Right lobe of liver (tissue), 6 donors: ENCODE measurements at regions not wholly inside any gene's neighbourhood (a gene's known extent, or its start where the extent isn't known, plus 50 kb on each side); places are given as distances from the start of the nearest gene placed in this dataset.
"Not testable (repeated sequence)": the region's sequence is repeated elsewhere in the genome, so short reads cannot be mapped to it uniquely, and the experiment has no call there.

Experiments used
- ATAC-seq, 4 donors: fragments of 200-7000 bp; cut with Tn5 transposase; one replicate each; pipeline ENCODE4 v1.9.1; 2020; ENCODE audit warnings: mild to moderate bottlenecking in 4 of 4, moderate library complexity in 4 of 4
- DNase-seq, 3 donors: peaks; one replicate each; pipeline ENCODE4 v3.0.0-alpha.2; 2020
- H3K27ac ChIP-seq, 3 donors: fragments of 200-600 bp; one replicate each; pipeline ENCODE4 v1.8.0; 2022
- H3K27me3 ChIP-seq, 2 donors: fragments of 200-600 bp; one replicate each; pipeline ENCODE4 v1.8.0; 2022
- H3K36me3 ChIP-seq, 4 donors: fragments of 200-600 bp; sonication (generic) in 1 of 4; one replicate each; pipeline versions ENCODE4 v1.5.1 to v1.8.0; 2017 to 2022; ENCODE audit warnings: control low read depth in 1 of 4
- H3K4me1 ChIP-seq, 4 donors: fragments of 200-600 bp; sonication (generic) in 1 of 4; one replicate each; pipeline versions ENCODE4 v1.5.1 to v1.8.0; 2017 to 2022; ENCODE audit warnings: control low read depth in 1 of 4
- H3K4me3 ChIP-seq, 3 donors: fragments of 200-600 bp; one replicate each; pipeline ENCODE4 v1.8.0; 2022
- H3K9me3 ChIP-seq, 4 donors: fragments of 200-600 bp; sonication (generic) in 1 of 4; one replicate each; pipeline versions ENCODE4 v1.5.1 to v1.8.0; 2017 to 2022; ENCODE audit warnings: control low read depth in 1 of 4
- POLR2A ChIP-seq: fragments of 450-650 bp; IDR thresholded peaks from one replicate; pipeline ENCODE4 v1.6.1; 2017; ENCODE audit warnings: antibody characterized with exemption, mild to moderate bottlenecking
- WGBS: methylation state at CpG from one replicate; pipeline ENCODE4 v1.1.6; 2018; ENCODE audit warnings: low coverage, low lambda C conversion rate; ENCODE audit not compliant: insufficient coverage; ENCODE audit errors: missing lambda C conversion rate; 5-methylcytosine and 5-hydroxymethylcytosine counted together
- intact Hi-C, 2 donors: fragments of 100-400 bp; cut with DNase I; formaldehyde crosslinking; loops; one replicate each; pipeline versions ENCODE4 v1.11.2 to v1.14.1; 2022
- TF ChIP-seq, protein P1 (sequence below), 4 donors: fragments of 200-600 bp in 3 of 4; fragments of 450-650 bp in 1 of 4; IDR thresholded peaks; one replicate each; pipeline versions ENCODE4 v1.5.1 to v1.8.0; 2016 to 2022; ENCODE audit warnings: antibody characterized with exemption in 4 of 4, mild to moderate bottlenecking in 2 of 4
- donor health status: DM: no; HTN: yes; CAD: no.
- donor health status: DM: no; HTN: no; CAD: no.
- donor health status: DM: no; HTN: no; CAD: no.
- donor health status: DM: no; HTN: yes; CAD: no.
- donor health status: DM: no; HTN: yes; CAD: no.

DNA sequence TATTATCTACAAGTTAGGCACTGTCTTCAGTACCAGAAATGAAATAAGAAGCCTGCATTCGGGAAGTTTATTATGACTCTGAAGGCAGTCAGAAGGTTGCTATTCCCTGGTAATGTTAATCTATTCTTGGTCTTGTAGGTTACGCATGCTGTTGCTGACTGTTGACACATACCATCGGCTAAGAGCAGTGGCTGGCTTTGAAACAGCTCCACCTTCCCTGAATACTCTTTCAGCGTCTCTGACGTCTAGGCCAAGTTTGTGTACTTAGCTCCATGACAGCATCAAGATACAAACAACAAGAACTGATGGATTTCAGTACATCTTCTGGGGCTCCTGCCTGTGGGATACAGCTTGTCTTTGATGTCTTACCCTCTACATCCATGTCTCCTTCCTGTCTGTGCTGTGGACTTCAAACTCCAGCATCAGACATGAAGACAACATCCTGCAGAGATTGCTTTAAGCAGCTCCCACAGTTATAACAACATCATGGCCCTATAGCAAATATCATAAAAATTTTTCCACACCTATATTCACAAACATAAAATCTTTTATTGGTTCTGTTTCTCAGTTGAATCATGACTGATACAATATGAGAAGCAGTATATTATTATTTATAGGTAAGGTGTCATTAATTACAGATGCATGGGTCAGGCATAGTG, 151.5 kb upstream of the FAM240B start:
- H3K27ac ChIP-seq, ATAC-seq, DNase-seq, H3K9me3 ChIP-seq, H3K36me3 ChIP-seq, H3K27me3 ChIP-seq, intact Hi-C loops, H3K4me3 ChIP-seq, H3K4me1 ChIP-seq: not testable (repeated sequence)
- WGBS = no CpG with 5 or more reads among the region's 5 CpGs

DNA sequence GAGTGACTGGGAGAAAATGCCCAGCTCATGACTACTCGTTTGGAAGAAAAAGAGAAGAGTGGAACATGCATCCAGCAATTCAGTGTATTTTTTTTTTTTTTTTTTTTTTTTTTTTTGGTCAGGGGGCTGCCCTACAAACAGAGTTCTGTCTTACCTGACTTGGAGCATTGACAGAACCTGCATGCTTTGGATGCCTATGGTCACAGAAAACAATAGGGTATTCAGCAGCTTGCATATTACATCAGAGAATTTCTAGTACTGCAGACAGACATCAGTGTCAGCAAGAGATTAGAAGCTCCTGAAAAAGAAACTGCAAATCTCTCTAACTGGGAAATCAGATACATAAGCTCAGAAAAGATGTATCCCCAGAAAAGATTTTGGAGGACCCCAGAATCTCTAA, 139.9 kb upstream of the FAM240B start:
- intact Hi-C loops = not testable (repeated sequence)

DNA sequence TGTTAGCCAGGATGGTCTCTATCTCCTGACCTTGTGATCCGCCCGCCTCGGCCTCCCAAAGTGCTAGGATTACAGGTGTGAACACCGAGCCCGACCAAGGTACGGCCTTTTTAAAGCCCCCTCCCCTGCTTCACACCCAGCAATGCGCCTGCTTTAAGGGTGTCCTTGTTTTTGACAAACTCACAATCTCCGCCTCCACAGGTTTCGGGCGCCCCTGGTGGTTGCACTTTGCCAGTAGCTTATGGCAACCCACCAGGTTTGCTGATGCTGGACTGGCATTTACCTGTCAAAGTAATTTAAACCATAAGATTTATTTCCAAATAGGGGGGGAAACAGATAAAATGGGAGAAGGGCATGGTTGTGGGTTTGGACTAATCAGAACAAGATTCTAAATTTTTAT, 129.0 kb upstream of the FAM240B start:
- H3K27ac ChIP-seq, H3K4me1 ChIP-seq, H3K27me3 ChIP-seq, H3K36me3 ChIP-seq, H3K4me3 ChIP-seq, DNase-seq, ATAC-seq, H3K9me3 ChIP-seq, intact Hi-C loops: not testable (repeated sequence)
- WGBS = no CpG with 5 or more reads among the region's 10 CpGs

More for the DNA sequence above, 139.9 kb upstream of the FAM240B start:
- not testable (repeated sequence) for H3K27me3 ChIP-seq, H3K4me1 ChIP-seq, ATAC-seq, H3K9me3 ChIP-seq, DNase-seq, H3K27ac ChIP-seq, H3K36me3 ChIP-seq, H3K4me3 ChIP-seq
- no CpG with 5 or more reads among the region's 1 CpG for WGBS

DNA sequence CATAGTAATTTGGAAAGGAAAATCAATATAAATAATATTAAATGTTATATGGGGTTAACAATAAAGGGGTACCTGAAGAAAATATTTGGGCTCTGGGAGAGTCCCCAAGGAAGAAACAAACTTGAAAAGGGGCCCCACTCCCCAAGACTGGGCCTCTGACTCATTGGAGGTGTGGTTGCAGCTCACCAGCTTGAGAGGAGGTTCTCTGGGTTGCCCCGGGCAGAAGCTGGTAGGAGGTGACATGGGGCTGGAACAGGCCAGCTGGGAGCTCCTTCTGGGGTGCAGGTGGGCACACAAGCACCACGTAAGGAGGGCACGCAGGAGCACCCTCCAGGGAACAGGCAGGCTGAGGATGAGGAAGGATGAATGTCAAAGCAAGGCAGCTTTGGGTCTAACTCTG, 120.3 kb upstream of the FAM240B start:
- WGBS = no CpG with 5 or more reads among the region's 3 CpGs
- DNase-seq, intact Hi-C loops: not testable (repeated sequence)

DNA sequence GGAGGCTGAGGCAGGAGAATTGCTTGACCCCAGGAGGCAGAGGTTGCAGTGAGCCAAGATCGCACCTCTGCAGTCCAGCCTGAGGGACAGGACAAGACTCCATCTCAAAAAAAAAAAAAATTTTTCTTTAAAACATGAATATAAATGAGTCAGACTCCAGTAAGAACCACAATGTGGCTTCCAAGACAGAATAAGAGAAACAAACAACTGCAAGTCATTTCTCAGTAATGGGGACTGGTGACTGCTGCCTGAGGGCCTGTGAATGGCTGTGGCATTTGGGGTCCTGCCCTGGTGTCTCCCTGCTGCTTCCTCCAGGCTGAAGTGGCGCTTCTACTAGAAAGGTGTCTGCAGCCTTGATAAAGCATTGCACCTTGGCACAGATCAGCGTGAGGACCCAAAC, 113.8 kb upstream of the FAM240B start:
- intact Hi-C loops, ATAC-seq, H3K27ac ChIP-seq, DNase-seq, H3K36me3 ChIP-seq, H3K27me3 ChIP-seq, H3K4me3 ChIP-seq, H3K9me3 ChIP-seq, H3K4me1 ChIP-seq: not testable (repeated sequence)
- WGBS = 73% methylated on average over 1 of the region's 3 CpGs

More for the DNA sequence above, 120.3 kb upstream of the FAM240B start:
- not testable (repeated sequence) for H3K4me1 ChIP-seq, ATAC-seq, H3K36me3 ChIP-seq, H3K27ac ChIP-seq, H3K9me3 ChIP-seq, H3K27me3 ChIP-seq, H3K4me3 ChIP-seq

DNA sequence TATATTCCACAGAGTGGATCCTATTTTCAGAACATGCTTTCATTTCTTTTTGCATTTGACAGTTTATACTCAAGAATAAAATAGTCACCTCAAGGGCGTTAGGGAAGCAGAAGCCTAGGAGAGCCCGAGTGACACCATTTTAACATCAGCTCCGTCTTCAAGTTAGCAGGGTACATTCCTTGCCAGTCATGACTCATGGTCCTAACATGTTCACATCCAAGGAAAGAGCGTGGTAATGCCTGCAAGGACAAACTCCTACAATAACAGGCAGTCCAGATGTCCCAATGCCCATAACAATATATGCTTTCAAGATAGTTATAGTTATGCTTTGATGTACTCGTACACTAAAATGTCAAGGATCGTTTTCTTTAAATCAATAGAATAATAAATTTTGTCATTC, 93.9 kb upstream of the FAM240B start:
- ATAC-seq = not testable (repeated sequence)

DNA sequence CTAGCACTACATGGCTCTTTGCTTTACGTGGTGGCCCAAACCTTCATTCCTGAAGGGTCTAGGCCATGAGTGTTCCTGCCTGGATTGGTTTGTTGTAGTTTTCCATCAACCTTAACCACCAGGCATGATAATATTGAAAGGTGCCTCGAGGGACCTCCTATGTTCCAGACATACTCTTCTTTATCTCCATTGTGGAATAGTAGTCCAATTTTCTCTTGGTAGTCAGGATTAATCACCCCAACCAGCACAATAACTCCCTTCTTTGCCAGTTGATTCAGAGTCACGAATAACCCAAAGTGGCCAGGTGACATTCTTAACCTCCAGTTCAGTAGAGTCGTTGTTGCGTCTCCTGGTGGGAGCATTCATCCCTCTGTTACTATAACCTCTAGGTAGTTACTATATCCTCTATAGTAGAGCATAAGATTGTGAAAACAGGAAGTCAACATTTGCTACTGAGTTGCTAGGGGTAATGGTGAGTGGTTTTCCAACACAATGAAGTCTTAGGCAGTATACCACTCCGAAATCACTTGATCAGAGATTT, 88.1 kb upstream of the FAM240B start:
- H3K27me3 ChIP-seq, ATAC-seq, H3K27ac ChIP-seq, H3K4me3 ChIP-seq, H3K36me3 ChIP-seq, intact Hi-C loops, DNase-seq, H3K9me3 ChIP-seq, H3K4me1 ChIP-seq: not testable (repeated sequence)
- WGBS = 63% methylated on average over 1 of the region's 6 CpGs

More for the DNA sequence above, 93.9 kb upstream of the FAM240B start:
- H3K36me3 ChIP-seq, H3K9me3 ChIP-seq, H3K4me1 ChIP-seq, intact Hi-C loops, DNase-seq, H3K4me3 ChIP-seq, H3K27me3 ChIP-seq, H3K27ac ChIP-seq: not testable (repeated sequence)
- WGBS = 64% methylated on average over 4 of the region's 6 CpGs

DNA sequence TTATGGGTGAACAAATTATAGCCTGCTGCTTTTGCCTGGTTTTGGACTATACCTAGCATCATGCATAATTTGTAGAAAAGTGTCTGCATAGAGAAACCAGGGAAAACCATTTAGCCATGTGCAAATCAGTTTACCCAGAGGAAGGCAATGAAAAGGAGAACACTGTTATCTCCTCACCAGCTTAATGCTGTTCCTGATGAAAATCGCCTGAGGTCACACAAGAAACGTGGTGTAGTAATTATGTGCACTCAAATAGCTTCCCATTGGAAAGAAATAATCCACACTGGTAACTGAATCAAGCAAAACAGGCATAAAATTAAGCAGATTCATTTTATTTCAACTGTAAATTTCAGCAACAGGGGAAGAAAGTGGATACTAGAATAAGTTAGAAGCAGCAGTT, 51.7 kb upstream of the FAM240B start:
- Histone ChIP-seq H3K36me3 (no peaks in the 10 kb centered on the region), H3K4me1 (no peaks in the 10 kb centered on the region), H3K9me3 (no peaks in the 10 kb centered on the region), H3K4me3 (no peak overlapping the region), H3K27me3 (no peaks in the 10 kb centered on the region), H3K27ac (no peak overlapping the region)
- WGBS = 17% methylated on average over 2 of the region's 2 CpGs
- ATAC-seq (no peak), DNase-seq (no peak)
- intact Hi-C loops = no loop called here
- TF ChIP-seq, protein P1, sequence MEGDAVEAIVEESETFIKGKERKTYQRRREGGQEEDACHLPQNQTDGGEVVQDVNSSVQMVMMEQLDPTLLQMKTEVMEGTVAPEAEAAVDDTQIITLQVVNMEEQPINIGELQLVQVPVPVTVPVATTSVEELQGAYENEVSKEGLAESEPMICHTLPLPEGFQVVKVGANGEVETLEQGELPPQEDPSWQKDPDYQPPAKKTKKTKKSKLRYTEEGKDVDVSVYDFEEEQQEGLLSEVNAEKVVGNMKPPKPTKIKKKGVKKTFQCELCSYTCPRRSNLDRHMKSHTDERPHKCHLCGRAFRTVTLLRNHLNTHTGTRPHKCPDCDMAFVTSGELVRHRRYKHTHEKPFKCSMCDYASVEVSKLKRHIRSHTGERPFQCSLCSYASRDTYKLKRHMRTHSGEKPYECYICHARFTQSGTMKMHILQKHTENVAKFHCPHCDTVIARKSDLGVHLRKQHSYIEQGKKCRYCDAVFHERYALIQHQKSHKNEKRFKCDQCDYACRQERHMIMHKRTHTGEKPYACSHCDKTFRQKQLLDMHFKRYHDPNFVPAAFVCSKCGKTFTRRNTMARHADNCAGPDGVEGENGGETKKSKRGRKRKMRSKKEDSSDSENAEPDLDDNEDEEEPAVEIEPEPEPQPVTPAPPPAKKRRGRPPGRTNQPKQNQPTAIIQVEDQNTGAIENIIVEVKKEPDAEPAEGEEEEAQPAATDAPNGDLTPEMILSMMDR (IDR thresholded peaks at IDR 0.05) = no peak
- no peak for TF ChIP-seq POLR2A
